PFSK-1 (cell line): ENCODE measurements at regions not wholly inside any gene's neighbourhood (a gene's known extent, or its start where the extent isn't known, plus 50 kb on each side); places are given as distances from the start of the nearest gene placed in this dataset.

Experiments used
- FOXP2 ChIP-seq: optimal IDR thresholded peaks from 2 replicates; pipeline ENCODE3; 2011; ENCODE audit warnings: borderline replicate concordance, control low read depth, inconsistent platforms; ENCODE audit not compliant: insufficient read depth; ENCODE audit errors: extremely low read length, extremely low read depth
- POLR2AphosphoS5 ChIP-seq: IDR thresholded peaks from 2 replicates; pipeline ENCODE4 v1.6.1; 2012; ENCODE audit warnings: low read depth, mild to moderate bottlenecking, control low read depth, low read length, moderate library complexity
- SIN3A ChIP-seq: IDR thresholded peaks from 2 replicates; pipeline ENCODE4 v1.6.1; 2012; ENCODE audit warnings: mild to moderate bottlenecking, low read length, moderate library complexity, borderline replicate concordance; ENCODE audit not compliant: insufficient read depth
- TAF1 ChIP-seq: IDR thresholded peaks from 2 replicates; pipeline ENCODE4 v1.6.1; 2012; ENCODE audit warnings: low read length, control low read depth, borderline replicate concordance; ENCODE audit not compliant: insufficient read depth
- TF ChIP-seq, protein P1 (sequence below), 2 experiments: IDR thresholded peaks; 2 replicates each; pipeline versions ENCODE4 v1.6.1 to v1.8.0; 2011 to 2012; ENCODE audit warnings: low read depth in 2 of 2, low read length in 2 of 2, control low read depth in 1 of 2, inconsistent platforms in 1 of 2, mild to moderate bottlenecking in 1 of 2, moderate library complexity in 1 of 2; ENCODE audit not compliant: insufficient read depth in 1 of 2

DNA sequence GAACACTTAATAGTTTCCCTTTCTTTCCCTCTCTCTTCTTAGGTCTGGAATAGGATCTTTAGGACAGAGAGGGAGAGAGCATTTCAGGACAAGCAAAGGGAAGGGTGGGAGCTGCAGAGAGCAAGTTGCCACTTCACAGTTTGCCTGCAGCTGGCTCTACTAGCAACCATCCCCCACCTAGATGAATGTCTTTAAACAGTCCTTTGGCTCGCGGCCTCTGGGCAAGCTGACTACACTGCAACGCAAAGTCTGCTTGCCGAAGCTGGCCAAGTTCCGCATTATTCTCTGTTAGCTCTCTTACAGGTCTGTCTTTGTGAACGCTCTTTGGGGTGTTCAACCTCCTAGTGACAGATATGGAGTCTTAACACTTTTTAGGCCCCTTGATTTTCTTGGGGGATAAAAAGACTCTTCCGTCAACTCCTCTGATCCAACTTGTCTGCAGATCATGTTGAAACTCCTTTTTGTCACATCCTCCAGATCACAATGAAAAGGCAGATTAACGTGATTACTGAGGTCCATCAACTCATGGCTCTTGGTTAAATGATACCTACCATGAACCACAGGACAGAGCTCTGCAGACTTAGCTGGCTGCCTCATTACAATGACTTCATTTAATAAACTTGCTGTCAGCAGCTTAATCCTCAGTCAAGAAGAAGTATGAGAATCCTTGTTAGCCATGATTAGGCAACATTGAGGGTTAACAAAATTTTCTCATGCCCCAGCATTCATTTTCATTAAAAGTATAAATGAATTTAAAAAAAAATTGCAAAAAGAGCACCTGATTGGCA is 74.6 kb downstream of the SLC4A3 start:
- TF ChIP-seq TAF1 (no peak), SIN3A (no peak), FOXP2 (no peak), POLR2AphosphoS5 (no peak)
- TF ChIP-seq, protein P1, sequence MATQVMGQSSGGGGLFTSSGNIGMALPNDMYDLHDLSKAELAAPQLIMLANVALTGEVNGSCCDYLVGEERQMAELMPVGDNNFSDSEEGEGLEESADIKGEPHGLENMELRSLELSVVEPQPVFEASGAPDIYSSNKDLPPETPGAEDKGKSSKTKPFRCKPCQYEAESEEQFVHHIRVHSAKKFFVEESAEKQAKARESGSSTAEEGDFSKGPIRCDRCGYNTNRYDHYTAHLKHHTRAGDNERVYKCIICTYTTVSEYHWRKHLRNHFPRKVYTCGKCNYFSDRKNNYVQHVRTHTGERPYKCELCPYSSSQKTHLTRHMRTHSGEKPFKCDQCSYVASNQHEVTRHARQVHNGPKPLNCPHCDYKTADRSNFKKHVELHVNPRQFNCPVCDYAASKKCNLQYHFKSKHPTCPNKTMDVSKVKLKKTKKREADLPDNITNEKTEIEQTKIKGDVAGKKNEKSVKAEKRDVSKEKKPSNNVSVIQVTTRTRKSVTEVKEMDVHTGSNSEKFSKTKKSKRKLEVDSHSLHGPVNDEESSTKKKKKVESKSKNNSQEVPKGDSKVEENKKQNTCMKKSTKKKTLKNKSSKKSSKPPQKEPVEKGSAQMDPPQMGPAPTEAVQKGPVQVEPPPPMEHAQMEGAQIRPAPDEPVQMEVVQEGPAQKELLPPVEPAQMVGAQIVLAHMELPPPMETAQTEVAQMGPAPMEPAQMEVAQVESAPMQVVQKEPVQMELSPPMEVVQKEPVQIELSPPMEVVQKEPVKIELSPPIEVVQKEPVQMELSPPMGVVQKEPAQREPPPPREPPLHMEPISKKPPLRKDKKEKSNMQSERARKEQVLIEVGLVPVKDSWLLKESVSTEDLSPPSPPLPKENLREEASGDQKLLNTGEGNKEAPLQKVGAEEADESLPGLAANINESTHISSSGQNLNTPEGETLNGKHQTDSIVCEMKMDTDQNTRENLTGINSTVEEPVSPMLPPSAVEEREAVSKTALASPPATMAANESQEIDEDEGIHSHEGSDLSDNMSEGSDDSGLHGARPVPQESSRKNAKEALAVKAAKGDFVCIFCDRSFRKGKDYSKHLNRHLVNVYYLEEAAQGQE (IDR thresholded peaks at IDR 0.05; ENCODE audit: insufficient read depth in 1 of 2, low read depth in 2 of 2, low read length in 2 of 2), result no peak

DNA sequence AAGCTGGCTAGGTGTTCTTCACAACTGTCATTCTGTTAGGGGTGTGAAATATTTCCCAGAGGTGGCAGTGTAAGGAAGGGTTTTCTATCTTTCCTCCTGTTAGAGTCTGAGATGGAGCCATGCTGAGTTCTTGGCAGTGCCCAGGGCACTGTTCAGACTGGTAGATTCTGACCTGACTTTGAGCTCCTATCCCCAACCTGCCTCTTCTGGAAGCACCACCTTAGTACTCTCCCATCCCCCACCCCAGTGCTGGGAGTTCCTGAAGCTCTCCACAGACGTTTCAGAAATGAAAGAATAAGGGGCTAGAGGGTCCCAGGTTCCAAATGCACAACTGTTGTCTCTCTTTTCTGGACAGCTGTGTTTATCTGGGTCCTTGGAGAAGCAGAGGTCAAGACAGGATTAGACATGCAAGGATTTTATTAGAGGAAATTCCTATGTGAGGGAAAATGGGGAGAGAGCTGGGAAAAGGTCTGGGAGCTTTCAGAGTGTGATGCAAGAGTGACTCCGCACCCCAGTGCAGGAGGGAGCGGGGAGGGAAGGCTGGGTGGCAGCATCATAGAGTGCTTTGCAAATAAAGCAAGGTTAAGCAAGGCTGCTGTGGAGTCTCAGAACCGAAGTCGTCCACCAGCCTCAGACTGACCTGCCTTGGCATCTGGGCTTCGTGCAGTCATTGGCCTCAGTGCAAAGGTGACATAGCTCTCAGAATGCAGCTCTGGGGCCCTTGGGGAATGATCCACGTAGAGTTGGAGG is 75.5 kb downstream of the SLC4A3 start:
- TF ChIP-seq SIN3A (no peak), TAF1 (no peak), FOXP2 (no peak), POLR2AphosphoS5 (no peak)
- TF ChIP-seq, protein P1 (IDR thresholded peaks at IDR 0.05; ENCODE audit: insufficient read depth in 1 of 2, low read depth in 2 of 2, low read length in 2 of 2), result no peak

DNA sequence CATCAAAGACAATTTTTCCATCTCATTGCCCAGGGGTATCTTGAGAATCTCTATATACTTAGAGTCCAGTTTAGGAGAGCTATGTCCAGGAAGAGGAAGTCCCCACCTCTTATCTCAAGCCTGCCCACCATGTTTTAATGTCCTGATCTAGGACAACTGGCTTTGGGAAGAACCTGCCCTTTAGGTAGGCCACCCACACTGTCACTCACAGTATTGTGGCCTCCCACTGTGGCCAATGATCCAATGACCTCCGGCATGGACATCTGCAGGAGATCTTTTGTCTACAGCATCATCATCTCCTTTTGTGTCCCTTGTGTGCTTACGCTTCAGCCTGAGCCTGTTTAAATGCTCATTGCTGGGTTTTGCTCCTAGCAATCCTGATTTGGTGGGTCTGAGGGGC is 77.4 kb downstream of the SLC4A3 start:
- TF ChIP-seq, protein P1 (IDR thresholded peaks at IDR 0.05; ENCODE audit: insufficient read depth in 1 of 2, low read depth in 2 of 2, low read length in 2 of 2), result no peak
- TF ChIP-seq FOXP2 (no peak), SIN3A (no peak), POLR2AphosphoS5 (no peak), TAF1 (no peak)

DNA sequence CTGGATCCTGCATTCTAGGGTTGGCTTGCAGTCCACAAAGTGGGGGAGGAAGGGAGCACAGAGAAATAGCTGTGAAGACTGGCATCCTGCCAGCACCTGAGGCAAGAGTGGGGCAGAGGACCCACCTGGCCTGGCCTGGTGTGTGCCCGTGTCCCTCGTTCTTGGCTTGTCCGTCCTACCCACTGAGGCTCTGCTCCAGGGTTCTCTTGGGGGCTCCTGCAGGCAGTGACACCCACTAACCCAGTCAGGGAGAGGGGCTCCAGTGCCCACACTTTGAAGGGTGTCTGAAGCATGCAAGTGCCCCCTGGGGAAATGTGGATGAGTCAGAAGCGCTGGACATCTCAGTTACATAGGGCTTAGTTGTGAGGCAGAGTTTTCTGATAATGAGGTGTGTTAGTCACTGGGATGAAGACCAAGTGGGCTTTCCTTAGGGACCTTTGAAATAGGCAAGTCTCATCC is 79.4 kb downstream of the SLC4A3 start:
- TF ChIP-seq TAF1 (no peak), FOXP2 (no peak), POLR2AphosphoS5 (no peak), SIN3A (no peak)
- TF ChIP-seq, protein P1 (IDR thresholded peaks at IDR 0.05; ENCODE audit: insufficient read depth in 1 of 2, low read depth in 2 of 2, low read length in 2 of 2), result no peak
